ENCODE measurements at regions not wholly inside any gene's neighbourhood (a gene's known extent, or its start where the extent isn't known, plus 50 kb on each side); places are given as distances from the start of the nearest gene placed in this dataset.

GRCh38 chr16:64365448-64365931 lies 756.4 kb downstream of the CDH11 start:
- TF ChIP-seq GABPA (IDR thresholded peaks at IDR 0.05; ENCODE audit: low read depth) (no peak), CTCF (IDR thresholded peaks at IDR 0.05; ENCODE audit: insufficient read depth, low read length) (no peak), POLR2AphosphoS5 (IDR thresholded peaks at IDR 0.05; ENCODE audit: low read depth) (no peak), SPI1 (IDR thresholded peaks at IDR 0.05; ENCODE audit: borderline replicate concordance, low read depth) (no peak), REST (IDR thresholded peaks at IDR 0.05; ENCODE audit: insufficient replicate concordance, low read depth) (no peak)
- H3K4me3 ChIP-seq (replicated peaks; ENCODE audit: insufficient read depth, low read length) = no peak overlapping the region
- no peak for DNase-seq (ENCODE audit: low read depth in 1 of 2, low spot score in 1 of 2)
- H3K27ac ChIP-seq (replicated peaks) = no peak overlapping the region
- no peaks in the 10 kb centered on the region for H3K27me3 ChIP-seq (ENCODE audit: insufficient read depth, poor library complexity, severe bottlenecking)

- Histone ChIP-seq H3K4me3 (replicated peaks; ENCODE audit: insufficient read depth, low read length) (no peak overlapping the region), H3K27ac (replicated peaks) (no peak overlapping the region), H3K27me3 (ENCODE audit: insufficient read depth, poor library complexity, severe bottlenecking) (no peaks in the 10 kb centered on the region)
- no peak for TF ChIP-seq POLR2AphosphoS5 (IDR thresholded peaks at IDR 0.05; ENCODE audit: low read depth)
- no peak for TF ChIP-seq CTCF (IDR thresholded peaks at IDR 0.05; ENCODE audit: insufficient read depth, low read length)
- no peak for TF ChIP-seq GABPA (IDR thresholded peaks at IDR 0.05; ENCODE audit: low read depth)
- no peak for TF ChIP-seq REST (IDR thresholded peaks at IDR 0.05; ENCODE audit: insufficient replicate concordance, low read depth)
- TF ChIP-seq SPI1 (IDR thresholded peaks at IDR 0.05; ENCODE audit: borderline replicate concordance, low read depth) = no peak
- no peak for DNase-seq (ENCODE audit: low read depth in 1 of 2, low spot score in 1 of 2)
Observed at GRCh38 chr16:64364894-64365293, 757.0 kb downstream of the CDH11 start.

GRCh38 chr16:64364416-64364815 lies 757.4 kb downstream of the CDH11 start:
- H3K27me3 ChIP-seq (ENCODE audit: insufficient read depth, poor library complexity, severe bottlenecking) = no peaks in the 10 kb centered on the region
- DNase-seq (ENCODE audit: low read depth in 1 of 2, low spot score in 1 of 2) = no peak
- H3K4me3 ChIP-seq (replicated peaks; ENCODE audit: insufficient read depth, low read length) = no peak overlapping the region
- H3K27ac ChIP-seq (replicated peaks) = no peak overlapping the region
- TF ChIP-seq SPI1 (IDR thresholded peaks at IDR 0.05; ENCODE audit: borderline replicate concordance, low read depth) (no peak), GABPA (IDR thresholded peaks at IDR 0.05; ENCODE audit: low read depth) (no peak), POLR2AphosphoS5 (IDR thresholded peaks at IDR 0.05; ENCODE audit: low read depth) (no peak), CTCF (IDR thresholded peaks at IDR 0.05; ENCODE audit: insufficient read depth, low read length) (no peak), REST (IDR thresholded peaks at IDR 0.05; ENCODE audit: insufficient replicate concordance, low read depth) (no peak)

All from HL-60 (cell line).